ENCODE measurements at regions not wholly inside any gene's neighbourhood (a gene's known extent, or its start where the extent isn't known, plus 50 kb on each side); places are given as distances from the start of the nearest gene placed in this dataset.

- TF ChIP-seq RCOR1 (conservative IDR thresholded peaks at IDR 0.05; ENCODE audit: low read depth, low read length): no peak
- TF ChIP-seq EZH2 (IDR thresholded peaks at IDR 0.05; ENCODE audit: borderline replicate concordance, control insufficient read depth, low read depth, low read length): no peak
- no peak for TF ChIP-seq POLR2A (IDR thresholded peaks at IDR 0.05; ENCODE audit: low read depth, low read length)
- TF ChIP-seq, protein P1, sequence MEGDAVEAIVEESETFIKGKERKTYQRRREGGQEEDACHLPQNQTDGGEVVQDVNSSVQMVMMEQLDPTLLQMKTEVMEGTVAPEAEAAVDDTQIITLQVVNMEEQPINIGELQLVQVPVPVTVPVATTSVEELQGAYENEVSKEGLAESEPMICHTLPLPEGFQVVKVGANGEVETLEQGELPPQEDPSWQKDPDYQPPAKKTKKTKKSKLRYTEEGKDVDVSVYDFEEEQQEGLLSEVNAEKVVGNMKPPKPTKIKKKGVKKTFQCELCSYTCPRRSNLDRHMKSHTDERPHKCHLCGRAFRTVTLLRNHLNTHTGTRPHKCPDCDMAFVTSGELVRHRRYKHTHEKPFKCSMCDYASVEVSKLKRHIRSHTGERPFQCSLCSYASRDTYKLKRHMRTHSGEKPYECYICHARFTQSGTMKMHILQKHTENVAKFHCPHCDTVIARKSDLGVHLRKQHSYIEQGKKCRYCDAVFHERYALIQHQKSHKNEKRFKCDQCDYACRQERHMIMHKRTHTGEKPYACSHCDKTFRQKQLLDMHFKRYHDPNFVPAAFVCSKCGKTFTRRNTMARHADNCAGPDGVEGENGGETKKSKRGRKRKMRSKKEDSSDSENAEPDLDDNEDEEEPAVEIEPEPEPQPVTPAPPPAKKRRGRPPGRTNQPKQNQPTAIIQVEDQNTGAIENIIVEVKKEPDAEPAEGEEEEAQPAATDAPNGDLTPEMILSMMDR (IDR thresholded peaks at IDR 0.05 in 2 of 3, conservative IDR thresholded peaks at IDR 0.05 in 1 of 3; ENCODE audit: control insufficient read depth in 2 of 3, extremely low read depth in 1 of 3, insufficient read depth in 1 of 3, low read depth in 3 of 3, low read length in 3 of 3): no peak
- no peak for TF ChIP-seq EP300 (IDR thresholded peaks at IDR 0.05; ENCODE audit: borderline replicate concordance in 1 of 2, control insufficient read depth in 1 of 2, low read depth in 2 of 2, low read length in 2 of 2)
- no peak for TF ChIP-seq NR2C2 (IDR thresholded peaks at IDR 0.05; ENCODE audit: borderline replicate concordance, control insufficient read depth, insufficient read length, low read depth)
- TF ChIP-seq SREBF1 (IDR thresholded peaks at IDR 0.05; ENCODE audit: low read length): no peak
These were observed 437.5 kb downstream of the FOXO1 start for GRCh38 chr13:40228990-40229389.
